ENCODE measurements at regions not wholly inside any gene's neighbourhood (a gene's known extent, or its start where the extent isn't known, plus 50 kb on each side); places are given as distances from the start of the nearest gene placed in this dataset.
A peak's percentile ranks its signal among the peaks of the same experiment; 100 is the strongest.

DNA sequence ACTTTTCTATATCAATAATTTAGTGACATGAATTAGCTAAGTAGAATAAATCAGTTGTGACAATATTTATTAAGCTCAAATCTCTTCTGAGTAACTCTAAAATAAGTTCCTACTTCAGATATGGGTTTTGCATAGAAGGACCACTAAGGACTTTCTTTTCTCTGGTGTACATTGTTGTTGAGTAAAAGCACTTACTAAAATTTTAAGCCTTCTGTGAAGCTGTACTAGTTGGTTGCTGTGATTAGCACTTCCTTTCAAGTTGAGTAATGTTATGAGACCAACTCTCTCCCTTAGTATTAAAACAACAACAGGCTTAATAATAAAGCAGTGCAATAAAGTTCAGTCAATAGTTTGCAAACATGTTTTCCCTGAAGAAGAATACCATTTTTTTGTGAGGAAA, 667.4 kb upstream of the NDST4 start:
- no peak overlapping the region for H3K27ac ChIP-seq (ENCODE audit: extremely low read length, insufficient read depth, low read length)
- H2AFZ ChIP-seq (ENCODE audit: low read length) = no peak overlapping the region
- no peak overlapping the region for H3K4me2 ChIP-seq (ENCODE audit: low read depth, low read length)
- TF ChIP-seq RNF2 (conservative IDR thresholded peaks at IDR 0.05; ENCODE audit: low read depth) (no peak), JDP2 (CRISPR knock-in tag; IDR thresholded peaks at IDR 0.05; ENCODE audit: borderline replicate concordance) (no peak), ARNT2 (CRISPR knock-in tag; IDR thresholded peaks at IDR 0.05; ENCODE audit: low read depth) (no peak)
- TF ChIP-seq, protein P1, sequence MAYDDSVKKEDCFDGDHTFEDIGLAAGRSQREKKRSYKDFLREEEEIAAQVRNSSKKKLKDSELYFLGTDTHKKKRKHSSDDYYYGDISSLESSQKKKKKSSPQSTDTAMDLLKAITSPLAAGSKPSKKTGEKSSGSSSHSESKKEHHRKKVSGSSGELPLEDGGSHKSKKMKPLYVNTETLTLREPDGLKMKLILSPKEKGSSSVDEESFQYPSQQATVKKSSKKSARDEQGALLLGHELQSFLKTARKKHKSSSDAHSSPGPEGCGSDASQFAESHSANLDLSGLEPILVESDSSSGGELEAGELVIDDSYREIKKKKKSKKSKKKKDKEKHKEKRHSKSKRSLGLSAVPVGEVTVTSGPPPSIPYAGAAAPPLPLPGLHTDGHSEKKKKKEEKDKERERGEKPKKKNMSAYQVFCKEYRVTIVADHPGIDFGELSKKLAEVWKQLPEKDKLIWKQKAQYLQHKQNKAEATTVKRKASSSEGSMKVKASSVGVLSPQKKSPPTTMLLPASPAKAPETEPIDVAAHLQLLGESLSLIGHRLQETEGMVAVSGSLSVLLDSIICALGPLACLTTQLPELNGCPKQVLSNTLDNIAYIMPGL (CRISPR knock-in tag; IDR thresholded peaks at IDR 0.05; ENCODE audit: borderline replicate concordance in 1 of 2, low read depth in 1 of 2) = no peak
- ChIA-PET POLR2A (no interaction called here), CTCF (ENCODE audit: low intra/inter-chr PET ratio, low total read pairs) (no interaction called here)
- FAIRE-seq (no peak), DNase-seq (ENCODE audit: low spot score) (no peak), ATAC-seq (no peak)
- no TSS peak for BruUV-seq (replicated peaks)
- no peaks in the 10 kb centered on the region for H3K79me2 ChIP-seq (ENCODE audit: insufficient read depth, low read length)
- in situ Hi-C loops (cut with HindIII; ENCODE audit: extremely low pct_ligation_motif_present, low pct_unique_long_range_greater_than_20kb) = no loop called here
- H3K27me3 ChIP-seq (ENCODE audit: control insufficient read depth in 1 of 2, insufficient read depth in 2 of 2, low read length in 2 of 2) = no peaks in the 10 kb centered on the region
- no peak overlapping the region for H3K9ac ChIP-seq (ENCODE audit: insufficient read depth, low read depth, low read length)
- H3K4me1 ChIP-seq (ENCODE audit: insufficient read depth, low read length) = no peaks in the 10 kb centered on the region
- H3K36me3 ChIP-seq (replicated peaks in 1 of 2; ENCODE audit: control insufficient read depth in 1 of 2, insufficient read depth in 2 of 2, low read length in 2 of 2) = no peaks in the 10 kb centered on the region
- intact Hi-C loops (cut with micrococcal nuclease; ENCODE audit: unreplicated experiment) = no loop called here
- H4K20me1 ChIP-seq (ENCODE audit: insufficient read depth, low read length) = no peaks in the 10 kb centered on the region
- no peak overlapping the region for H3K4me3 ChIP-seq (replicated peaks in 1 of 3; ENCODE audit: insufficient read depth in 1 of 3, low read depth in 2 of 3, low read length in 3 of 3)
- H3K9me3 ChIP-seq (ENCODE audit: low read length) = no peaks in the 10 kb centered on the region

- Histone ChIP-seq H3K9ac (ENCODE audit: insufficient read depth, low read depth, low read length) (no peak overlapping the region), H3K9me3 (ENCODE audit: low read length) (no peaks in the 10 kb centered on the region), H3K4me1 (ENCODE audit: insufficient read depth, low read length) (no peaks in the 10 kb centered on the region), H2AFZ (ENCODE audit: low read length) (no peak overlapping the region), H3K36me3 (replicated peaks in 1 of 2; ENCODE audit: control insufficient read depth in 1 of 2, insufficient read depth in 2 of 2, low read length in 2 of 2) (no peaks in the 10 kb centered on the region), H3K27ac (ENCODE audit: extremely low read length, insufficient read depth, low read length) (no peak overlapping the region), H3K79me2 (ENCODE audit: insufficient read depth, low read length) (no peaks in the 10 kb centered on the region), H4K20me1 (ENCODE audit: insufficient read depth, low read length) (no peaks in the 10 kb centered on the region), H3K4me2 (ENCODE audit: low read depth, low read length) (no peak overlapping the region), H3K4me3 (replicated peaks in 1 of 3; ENCODE audit: insufficient read depth in 1 of 3, low read depth in 2 of 3, low read length in 3 of 3) (no peak overlapping the region), H3K27me3 (ENCODE audit: control insufficient read depth in 1 of 2, insufficient read depth in 2 of 2, low read length in 2 of 2) (no peaks in the 10 kb centered on the region)
- POLR2A ChIA-PET = no interaction called here
- WGBS (ENCODE audit: low lambda C conversion rate) = 34% methylated on average over 4 of the region's 4 CpGs
- in situ Hi-C loops (cut with HindIII; ENCODE audit: extremely low pct_ligation_motif_present, low pct_unique_long_range_greater_than_20kb) = no loop called here
- no peak for FAIRE-seq
- TF ChIP-seq RXRB (CRISPR knock-in tag; IDR thresholded peaks at IDR 0.05; ENCODE audit: borderline replicate concordance) (no peak), MAFF (IDR thresholded peaks at IDR 0.05; ENCODE audit: low read depth, low read length) (0 out of 2 replicates have a peak, but pooled peaks have one; percentile 10), MAFK (conservative IDR thresholded peaks at IDR 0.05 in 1 of 2, IDR thresholded peaks at IDR 0.05 in 1 of 2; ENCODE audit: low read length in 2 of 2) (peak in 1 of 2 experiments; percentile 37; a peak in 1 of 4 replicates)
- CTCF ChIA-PET (ENCODE audit: low intra/inter-chr PET ratio, low total read pairs) = no interaction called here
- ATAC-seq = no peak
- no peak for DNase-seq (ENCODE audit: low spot score)
- intact Hi-C loops (cut with micrococcal nuclease; ENCODE audit: unreplicated experiment) = no loop called here
- BruUV-seq (replicated peaks) = no TSS peak
These were observed 666.8 kb upstream of the NDST4 start for GRCh38 chr4:115780268-115780667.

Data from HepG2 (cell line).